ENCODE measurements at regions not wholly inside any gene's neighbourhood (a gene's known extent, or its start where the extent isn't known, plus 50 kb on each side); places are given as distances from the start of the nearest gene placed in this dataset.
"Not testable (repeated sequence)": the region's sequence is repeated elsewhere in the genome, so short reads cannot be mapped to it uniquely, and the experiment has no call there.

GRCh38 chr13:79932556-79932955 lies 408.4 kb downstream of the SPRY2 start:
- H3K4me3 ChIP-seq (ENCODE audit: low read depth in 1 of 2, low read length in 2 of 2), result no peak overlapping the region
- H3K9me3 ChIP-seq (ENCODE audit: control insufficient read depth in 1 of 2, low read length in 2 of 2), result peaks cover 0 to 3% of the 10 kb centered on the region in 2 donors
- no peak overlapping the region for H3K27ac ChIP-seq (ENCODE audit: low read length)
- H3K27me3 ChIP-seq (ENCODE audit: low read depth, low read length), result no peaks in the 10 kb centered on the region
- no peaks in the 10 kb centered on the region for H3K4me1 ChIP-seq (ENCODE audit: control insufficient read depth in 1 of 2, insufficient read depth in 2 of 2, low read length in 2 of 2)
- H3K36me3 ChIP-seq (ENCODE audit: control insufficient read depth in 1 of 2, insufficient read depth in 2 of 2, low read length in 2 of 2), result peaks cover 0 to 5% of the 10 kb centered on the region in 2 donors

- H3K4me3 ChIP-seq (ENCODE audit: low read depth in 1 of 2, low read length in 2 of 2); H3K27ac ChIP-seq (ENCODE audit: low read length); H3K4me1 ChIP-seq (ENCODE audit: control insufficient read depth in 1 of 2, insufficient read depth in 2 of 2, low read length in 2 of 2); H3K36me3 ChIP-seq (ENCODE audit: control insufficient read depth in 1 of 2, insufficient read depth in 2 of 2, low read length in 2 of 2); H3K27me3 ChIP-seq (ENCODE audit: low read depth, low read length): not testable (repeated sequence)
- H3K9me3 ChIP-seq (ENCODE audit: control insufficient read depth in 1 of 2, low read length in 2 of 2), result peaks cover 0 to 14% of the 10 kb centered on the region in 2 donors
Measured at GRCh38 chr13:79923973-79924556, 416.9 kb downstream of the SPRY2 start.

- H3K9me3 ChIP-seq (ENCODE audit: control insufficient read depth in 1 of 2, low read length in 2 of 2), result peaks cover 0 to 11% of the 10 kb centered on the region in 2 donors
- no peaks in the 10 kb centered on the region for H3K27me3 ChIP-seq (ENCODE audit: low read depth, low read length)
- H3K4me1 ChIP-seq (ENCODE audit: control insufficient read depth in 1 of 2, insufficient read depth in 2 of 2, low read length in 2 of 2), result no peaks in the 10 kb centered on the region
- no peak overlapping the region for H3K4me3 ChIP-seq (ENCODE audit: low read depth in 1 of 2, low read length in 2 of 2)
- H3K36me3 ChIP-seq (ENCODE audit: control insufficient read depth in 1 of 2, insufficient read depth in 2 of 2, low read length in 2 of 2), result no peaks in the 10 kb centered on the region
- H3K27ac ChIP-seq (ENCODE audit: low read length), result no peak overlapping the region
Measured at GRCh38 chr13:79919091-79919490, 421.8 kb downstream of the SPRY2 start.

- Histone ChIP-seq H3K4me3 (ENCODE audit: low read depth in 1 of 2, low read length in 2 of 2) (no peak overlapping the region), H3K4me1 (ENCODE audit: control insufficient read depth in 1 of 2, insufficient read depth in 2 of 2, low read length in 2 of 2) (no peaks in the 10 kb centered on the region), H3K27me3 (ENCODE audit: low read depth, low read length) (no peaks in the 10 kb centered on the region), H3K36me3 (ENCODE audit: control insufficient read depth in 1 of 2, insufficient read depth in 2 of 2, low read length in 2 of 2) (no peaks in the 10 kb centered on the region), H3K27ac (ENCODE audit: low read length) (no peak overlapping the region), H3K9me3 (ENCODE audit: control insufficient read depth in 1 of 2, low read length in 2 of 2) (peaks cover 0 to 7% of the 10 kb centered on the region in 2 donors)
Measured at GRCh38 chr13:79918620-79919019, 422.3 kb downstream of the SPRY2 start.

GRCh38 chr13:79917628-79918027 lies 423.3 kb downstream of the SPRY2 start:
- H3K9me3 ChIP-seq (ENCODE audit: control insufficient read depth in 1 of 2, low read length in 2 of 2), result peaks cover 0 to 5% of the 10 kb centered on the region in 2 donors
- no peak overlapping the region for H3K27ac ChIP-seq (ENCODE audit: low read length)
- no peaks in the 10 kb centered on the region for H3K27me3 ChIP-seq (ENCODE audit: low read depth, low read length)
- H3K4me3 ChIP-seq (ENCODE audit: low read depth in 1 of 2, low read length in 2 of 2), result no peak overlapping the region
- no peaks in the 10 kb centered on the region for H3K36me3 ChIP-seq (ENCODE audit: control insufficient read depth in 1 of 2, insufficient read depth in 2 of 2, low read length in 2 of 2)
- no peaks in the 10 kb centered on the region for H3K4me1 ChIP-seq (ENCODE audit: control insufficient read depth in 1 of 2, insufficient read depth in 2 of 2, low read length in 2 of 2)

GRCh38 chr13:79915114-79915811 lies 425.7 kb downstream of the SPRY2 start:
- Histone ChIP-seq H3K27ac (ENCODE audit: low read length) (no peak overlapping the region), H3K27me3 (ENCODE audit: low read depth, low read length) (no peaks in the 10 kb centered on the region), H3K36me3 (ENCODE audit: control insufficient read depth in 1 of 2, insufficient read depth in 2 of 2, low read length in 2 of 2) (no peaks in the 10 kb centered on the region), H3K9me3 (ENCODE audit: control insufficient read depth in 1 of 2, low read length in 2 of 2) (no peaks in the 10 kb centered on the region), H3K4me3 (ENCODE audit: low read depth in 1 of 2, low read length in 2 of 2) (no peak overlapping the region), H3K4me1 (ENCODE audit: control insufficient read depth in 1 of 2, insufficient read depth in 2 of 2, low read length in 2 of 2) (no peaks in the 10 kb centered on the region)

- no peaks in the 10 kb centered on the region for H3K36me3 ChIP-seq (ENCODE audit: control insufficient read depth in 1 of 2, insufficient read depth in 2 of 2, low read length in 2 of 2)
- no peaks in the 10 kb centered on the region for H3K9me3 ChIP-seq (ENCODE audit: control insufficient read depth in 1 of 2, low read length in 2 of 2)
- no peaks in the 10 kb centered on the region for H3K27me3 ChIP-seq (ENCODE audit: low read depth, low read length)
- H3K4me3 ChIP-seq (ENCODE audit: low read depth in 1 of 2, low read length in 2 of 2), result no peak overlapping the region
- no peaks in the 10 kb centered on the region for H3K4me1 ChIP-seq (ENCODE audit: control insufficient read depth in 1 of 2, insufficient read depth in 2 of 2, low read length in 2 of 2)
- H3K27ac ChIP-seq (ENCODE audit: low read length), result no peak overlapping the region
Measured at GRCh38 chr13:79913141-79913827, 427.6 kb downstream of the SPRY2 start.

- H3K36me3 ChIP-seq (ENCODE audit: control insufficient read depth in 1 of 2, insufficient read depth in 2 of 2, low read length in 2 of 2), result no peaks in the 10 kb centered on the region
- H3K9me3 ChIP-seq (ENCODE audit: control insufficient read depth in 1 of 2, low read length in 2 of 2), result no peaks in the 10 kb centered on the region
- no peak overlapping the region for H3K4me3 ChIP-seq (ENCODE audit: low read depth in 1 of 2, low read length in 2 of 2)
- no peaks in the 10 kb centered on the region for H3K27me3 ChIP-seq (ENCODE audit: low read depth, low read length)
- no peak overlapping the region for H3K27ac ChIP-seq (ENCODE audit: low read length)
- H3K4me1 ChIP-seq (ENCODE audit: control insufficient read depth in 1 of 2, insufficient read depth in 2 of 2, low read length in 2 of 2), result no peaks in the 10 kb centered on the region
Measured at GRCh38 chr13:79912403-79912802, 428.5 kb downstream of the SPRY2 start.

- Histone ChIP-seq H3K27ac (ENCODE audit: low read length) (no peak overlapping the region), H3K27me3 (ENCODE audit: low read depth, low read length) (no peaks in the 10 kb centered on the region), H3K36me3 (ENCODE audit: control insufficient read depth in 1 of 2, insufficient read depth in 2 of 2, low read length in 2 of 2) (no peaks in the 10 kb centered on the region), H3K4me1 (ENCODE audit: control insufficient read depth in 1 of 2, insufficient read depth in 2 of 2, low read length in 2 of 2) (no peaks in the 10 kb centered on the region), H3K9me3 (ENCODE audit: control insufficient read depth in 1 of 2, low read length in 2 of 2) (no peaks in the 10 kb centered on the region), H3K4me3 (ENCODE audit: low read depth in 1 of 2, low read length in 2 of 2) (no peak overlapping the region)
Measured at GRCh38 chr13:79910875-79911540, 429.9 kb downstream of the SPRY2 start.

- Histone ChIP-seq H3K4me3 (ENCODE audit: low read depth in 1 of 2, low read length in 2 of 2) (no peak overlapping the region), H3K36me3 (ENCODE audit: control insufficient read depth in 1 of 2, insufficient read depth in 2 of 2, low read length in 2 of 2) (no peaks in the 10 kb centered on the region), H3K27me3 (ENCODE audit: low read depth, low read length) (no peaks in the 10 kb centered on the region), H3K9me3 (ENCODE audit: control insufficient read depth in 1 of 2, low read length in 2 of 2) (no peaks in the 10 kb centered on the region), H3K27ac (ENCODE audit: low read length) (no peak overlapping the region), H3K4me1 (ENCODE audit: control insufficient read depth in 1 of 2, insufficient read depth in 2 of 2, low read length in 2 of 2) (no peaks in the 10 kb centered on the region)
Measured at GRCh38 chr13:79909644-79910043, 428.7 kb downstream of the NDFIP2 start.

- H3K36me3 ChIP-seq (ENCODE audit: control insufficient read depth in 1 of 2, insufficient read depth in 2 of 2, low read length in 2 of 2), result no peaks in the 10 kb centered on the region
- H3K4me3 ChIP-seq (ENCODE audit: low read depth in 1 of 2, low read length in 2 of 2), result no peak overlapping the region
- H3K4me1 ChIP-seq (ENCODE audit: control insufficient read depth in 1 of 2, insufficient read depth in 2 of 2, low read length in 2 of 2), result no peaks in the 10 kb centered on the region
Measured at GRCh38 chr13:79908381-79908780, 427.4 kb downstream of the NDFIP2 start.

More at GRCh38 chr13:79908381-79908780, 427.4 kb downstream of the NDFIP2 start:
- Histone ChIP-seq H3K27ac (ENCODE audit: low read length) (no peak overlapping the region), H3K27me3 (ENCODE audit: low read depth, low read length) (no peaks in the 10 kb centered on the region), H3K9me3 (ENCODE audit: control insufficient read depth in 1 of 2, low read length in 2 of 2) (no peaks in the 10 kb centered on the region)
